Ishikawa (cell line): ENCODE measurements at regions not wholly inside any gene's neighbourhood (a gene's known extent, or its start where the extent isn't known, plus 50 kb on each side); places are given as distances from the start of the nearest gene placed in this dataset.

Source experiments
- CEBPB ChIP-seq: IDR thresholded peaks from 2 replicates; pipeline ENCODE4 v1.6.1; 2012
- CREB1 ChIP-seq: IDR thresholded peaks from 2 replicates; pipeline ENCODE4 v1.6.1; 2012; ENCODE audit warnings: low read depth
- EGR1 ChIP-seq: IDR thresholded peaks from 2 replicates; pipeline ENCODE4 v1.6.1; 2012
- EP300 ChIP-seq: IDR thresholded peaks from 2 replicates; pipeline ENCODE4 v1.6.1; 2012; ENCODE audit warnings: borderline replicate concordance
- FOXM1 ChIP-seq: IDR thresholded peaks from 2 replicates; pipeline ENCODE4 v1.6.1; 2012; ENCODE audit warnings: low read depth, borderline replicate concordance
- NFIC ChIP-seq: IDR thresholded peaks from 2 replicates; pipeline ENCODE4 v1.6.1; 2012
- RAD21 ChIP-seq: IDR thresholded peaks from 2 replicates; pipeline ENCODE4 v1.6.1; 2012; ENCODE audit warnings: low read depth
- TAF1 ChIP-seq: IDR thresholded peaks from 2 replicates; pipeline ENCODE4 v1.6.1; 2012; ENCODE audit warnings: low read depth, mild to moderate bottlenecking
- TCF12 ChIP-seq: IDR thresholded peaks from 2 replicates; pipeline ENCODE4 v1.6.1; 2012; ENCODE audit warnings: low read depth
- TEAD4 ChIP-seq: IDR thresholded peaks from 2 replicates; pipeline ENCODE4 v1.6.1; 2012
- YY1 ChIP-seq: IDR thresholded peaks from 2 replicates; pipeline ENCODE4 v1.6.1; 2012; ENCODE audit warnings: low read depth
- ZBTB7A ChIP-seq: IDR thresholded peaks from 2 replicates; pipeline ENCODE4 v1.6.1; 2012; ENCODE audit warnings: low read depth
- TF ChIP-seq, protein P1 (sequence below): IDR thresholded peaks from 2 replicates; pipeline ENCODE4 v1.6.1; 2012
- TF ChIP-seq, protein P2 (sequence below): IDR thresholded peaks from 2 replicates; pipeline ENCODE4 v1.6.1; 2012; ENCODE audit warnings: low read depth, mild to moderate bottlenecking
- TF ChIP-seq, protein P3 (sequence below): IDR thresholded peaks from 2 replicates; pipeline ENCODE4 v1.6.1; 2012

DNA sequence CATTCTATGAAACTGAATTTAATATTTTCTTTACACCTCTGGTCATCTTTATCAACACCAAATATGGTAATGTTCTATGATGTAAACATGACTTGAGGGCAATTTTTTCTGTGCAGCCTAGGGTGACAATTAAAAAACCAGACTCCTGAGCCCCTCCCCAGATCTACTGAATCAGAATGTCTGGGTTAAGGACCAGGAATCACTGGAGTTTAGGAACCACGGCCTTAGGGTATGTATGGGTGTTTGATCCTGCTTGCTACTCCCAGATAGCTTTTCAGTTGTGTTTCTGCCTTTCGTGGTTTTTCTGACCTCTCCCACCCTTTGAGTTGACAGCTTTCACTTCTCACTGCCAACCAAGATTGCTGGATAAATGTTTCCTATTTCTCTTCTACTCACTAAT, 332.2 kb downstream of the DHX15 start:
- TF ChIP-seq ZBTB7A (no peak), NFIC (no peak), TCF12 (no peak), CREB1 (no peak), RAD21 (no peak), EP300 (no peak), TAF1 (no peak), TEAD4 (no peak), YY1 (no peak), FOXM1 (no peak), CEBPB (no peak), EGR1 (no peak)
- TF ChIP-seq, protein P1, sequence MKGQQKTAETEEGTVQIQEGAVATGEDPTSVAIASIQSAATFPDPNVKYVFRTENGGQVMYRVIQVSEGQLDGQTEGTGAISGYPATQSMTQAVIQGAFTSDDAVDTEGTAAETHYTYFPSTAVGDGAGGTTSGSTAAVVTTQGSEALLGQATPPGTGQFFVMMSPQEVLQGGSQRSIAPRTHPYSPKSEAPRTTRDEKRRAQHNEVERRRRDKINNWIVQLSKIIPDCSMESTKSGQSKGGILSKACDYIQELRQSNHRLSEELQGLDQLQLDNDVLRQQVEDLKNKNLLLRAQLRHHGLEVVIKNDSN: no peak
- TF ChIP-seq, protein P2, sequence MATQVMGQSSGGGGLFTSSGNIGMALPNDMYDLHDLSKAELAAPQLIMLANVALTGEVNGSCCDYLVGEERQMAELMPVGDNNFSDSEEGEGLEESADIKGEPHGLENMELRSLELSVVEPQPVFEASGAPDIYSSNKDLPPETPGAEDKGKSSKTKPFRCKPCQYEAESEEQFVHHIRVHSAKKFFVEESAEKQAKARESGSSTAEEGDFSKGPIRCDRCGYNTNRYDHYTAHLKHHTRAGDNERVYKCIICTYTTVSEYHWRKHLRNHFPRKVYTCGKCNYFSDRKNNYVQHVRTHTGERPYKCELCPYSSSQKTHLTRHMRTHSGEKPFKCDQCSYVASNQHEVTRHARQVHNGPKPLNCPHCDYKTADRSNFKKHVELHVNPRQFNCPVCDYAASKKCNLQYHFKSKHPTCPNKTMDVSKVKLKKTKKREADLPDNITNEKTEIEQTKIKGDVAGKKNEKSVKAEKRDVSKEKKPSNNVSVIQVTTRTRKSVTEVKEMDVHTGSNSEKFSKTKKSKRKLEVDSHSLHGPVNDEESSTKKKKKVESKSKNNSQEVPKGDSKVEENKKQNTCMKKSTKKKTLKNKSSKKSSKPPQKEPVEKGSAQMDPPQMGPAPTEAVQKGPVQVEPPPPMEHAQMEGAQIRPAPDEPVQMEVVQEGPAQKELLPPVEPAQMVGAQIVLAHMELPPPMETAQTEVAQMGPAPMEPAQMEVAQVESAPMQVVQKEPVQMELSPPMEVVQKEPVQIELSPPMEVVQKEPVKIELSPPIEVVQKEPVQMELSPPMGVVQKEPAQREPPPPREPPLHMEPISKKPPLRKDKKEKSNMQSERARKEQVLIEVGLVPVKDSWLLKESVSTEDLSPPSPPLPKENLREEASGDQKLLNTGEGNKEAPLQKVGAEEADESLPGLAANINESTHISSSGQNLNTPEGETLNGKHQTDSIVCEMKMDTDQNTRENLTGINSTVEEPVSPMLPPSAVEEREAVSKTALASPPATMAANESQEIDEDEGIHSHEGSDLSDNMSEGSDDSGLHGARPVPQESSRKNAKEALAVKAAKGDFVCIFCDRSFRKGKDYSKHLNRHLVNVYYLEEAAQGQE: no peak
- TF ChIP-seq, protein P3, sequence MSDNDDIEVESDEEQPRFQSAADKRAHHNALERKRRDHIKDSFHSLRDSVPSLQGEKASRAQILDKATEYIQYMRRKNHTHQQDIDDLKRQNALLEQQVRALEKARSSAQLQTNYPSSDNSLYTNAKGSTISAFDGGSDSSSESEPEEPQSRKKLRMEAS: no peak

DNA sequence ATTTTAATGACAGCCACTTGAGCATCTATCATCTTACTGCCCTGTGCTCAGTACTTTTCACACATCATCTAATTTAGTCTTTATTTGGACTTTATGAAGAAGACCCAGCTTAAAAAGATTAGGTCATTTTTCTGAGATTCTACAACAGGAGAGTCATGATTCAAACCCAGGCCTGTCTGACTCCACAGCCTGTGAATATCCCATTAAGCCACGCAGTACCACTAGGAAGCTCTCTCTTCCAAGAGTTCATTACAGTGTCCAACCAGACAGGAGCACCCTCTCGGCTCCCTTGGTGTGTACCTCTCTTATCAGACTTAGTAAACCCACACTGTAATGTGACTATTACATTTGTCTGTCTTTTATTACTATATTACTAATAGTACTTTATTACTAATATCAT, 332.8 kb downstream of the DHX15 start:
- TF ChIP-seq, protein P1: no peak
- TF ChIP-seq EP300: no peak
- TF ChIP-seq NFIC: no peak
- no peak for TF ChIP-seq EGR1
- no peak for TF ChIP-seq YY1
- no peak for TF ChIP-seq TAF1
- no peak for TF ChIP-seq CREB1
- no peak for TF ChIP-seq TCF12
- TF ChIP-seq, protein P2: no peak
- TF ChIP-seq FOXM1: no peak
- TF ChIP-seq, protein P3: no peak
- no peak for TF ChIP-seq ZBTB7A
- TF ChIP-seq CEBPB: no peak
- no peak for TF ChIP-seq RAD21
- TF ChIP-seq TEAD4: no peak

DNA sequence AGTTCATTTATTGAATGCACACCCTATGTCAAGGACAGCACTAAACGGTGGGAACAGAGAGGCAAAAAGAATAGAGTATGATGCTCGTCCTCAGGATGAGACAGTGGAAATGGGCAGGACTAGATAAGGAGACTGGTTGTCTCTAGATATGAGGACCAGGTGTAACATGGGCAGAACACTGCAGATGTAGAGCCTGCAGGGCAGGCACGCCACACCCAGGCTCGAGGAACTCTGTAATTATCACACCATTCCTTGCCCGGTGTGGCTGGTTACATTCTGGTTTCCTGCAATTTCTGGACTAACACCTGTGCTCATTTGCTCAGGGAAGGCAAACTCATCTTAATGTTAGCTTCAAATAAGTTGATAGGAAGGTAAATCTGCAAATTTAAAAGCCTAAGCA, 334.4 kb downstream of the DHX15 start:
- no peak for TF ChIP-seq CEBPB
- no peak for TF ChIP-seq EGR1
- no peak for TF ChIP-seq CREB1
- no peak for TF ChIP-seq ZBTB7A
- TF ChIP-seq TEAD4: no peak
- TF ChIP-seq, protein P3: no peak
- TF ChIP-seq NFIC: no peak

DNA sequence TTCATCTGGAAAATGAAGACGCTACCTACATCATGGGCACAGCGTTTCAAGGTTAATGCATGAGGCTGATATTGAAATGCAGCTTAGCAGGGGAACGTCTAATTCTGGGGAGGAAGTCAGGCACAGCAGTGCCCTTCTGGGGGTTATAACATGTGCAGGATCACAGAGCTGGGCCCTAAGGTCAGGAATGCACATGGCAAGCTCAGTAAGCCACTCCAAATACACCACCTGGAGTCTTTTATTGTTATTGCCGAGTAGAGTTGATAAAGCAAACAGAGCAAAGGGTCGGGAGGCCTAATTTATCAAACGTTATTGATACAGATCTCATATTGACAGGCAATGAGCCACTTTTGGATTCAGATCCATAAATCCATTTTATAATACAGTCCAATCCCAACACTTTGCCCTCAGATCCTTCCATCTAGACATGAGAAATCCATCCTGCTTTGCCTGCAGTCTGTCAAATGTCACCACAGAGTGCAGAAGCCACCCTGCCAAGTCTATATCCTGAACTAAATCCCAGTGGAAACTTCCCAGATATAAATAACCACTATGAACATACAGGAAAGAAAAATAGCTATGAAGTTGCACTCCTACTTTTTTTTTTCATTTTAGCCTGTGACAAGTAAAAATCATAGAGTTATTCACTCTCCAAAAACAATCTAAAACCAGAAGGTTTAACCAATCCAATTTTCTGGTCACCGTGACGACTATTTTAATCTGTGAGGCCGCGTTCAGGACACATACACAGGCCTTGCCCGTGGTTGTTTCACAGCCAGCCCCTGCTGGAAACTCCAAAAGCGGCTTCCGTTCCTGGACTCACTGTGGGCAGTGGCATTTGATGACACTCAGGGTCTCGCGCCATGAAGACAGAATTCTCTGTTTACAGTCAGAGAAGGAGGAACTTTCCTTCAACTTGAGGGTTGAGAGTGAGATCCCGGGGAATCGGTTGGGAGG, 335.4 kb downstream of the DHX15 start:
- TF ChIP-seq EGR1: no peak
- no peak for TF ChIP-seq TAF1
- TF ChIP-seq, protein P2: no peak
- TF ChIP-seq ZBTB7A: no peak
- no peak for TF ChIP-seq NFIC
- TF ChIP-seq CREB1: no peak
- TF ChIP-seq CEBPB: no peak
- TF ChIP-seq, protein P1: no peak
- no peak for TF ChIP-seq EP300
- TF ChIP-seq, protein P3: no peak
- no peak for TF ChIP-seq TEAD4
